ENCODE measurements at regions not wholly inside any gene's neighbourhood (a gene's known extent, or its start where the extent isn't known, plus 50 kb on each side); places are given as distances from the start of the nearest gene placed in this dataset.

DNA sequence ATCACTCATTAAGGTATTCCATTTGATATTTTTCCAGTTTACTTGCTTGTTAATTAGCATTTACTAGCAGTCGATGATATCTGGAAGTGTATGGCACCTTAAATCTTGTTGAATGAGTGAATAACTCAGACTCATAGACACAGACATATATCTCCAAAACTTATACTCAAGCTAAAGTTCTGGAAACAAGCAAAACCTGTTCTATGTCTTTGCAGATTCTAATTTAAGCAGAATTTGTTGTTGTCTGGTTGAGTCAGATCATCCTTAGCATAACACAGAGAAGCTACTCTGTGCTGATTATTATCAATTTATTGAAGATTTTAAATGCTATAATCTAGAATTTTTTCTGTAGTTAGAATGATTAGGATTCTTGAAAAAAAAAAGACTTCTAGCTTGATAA lies 296.2 kb downstream of the MDFIC start (continued):
- TF ChIP-seq, protein P1, sequence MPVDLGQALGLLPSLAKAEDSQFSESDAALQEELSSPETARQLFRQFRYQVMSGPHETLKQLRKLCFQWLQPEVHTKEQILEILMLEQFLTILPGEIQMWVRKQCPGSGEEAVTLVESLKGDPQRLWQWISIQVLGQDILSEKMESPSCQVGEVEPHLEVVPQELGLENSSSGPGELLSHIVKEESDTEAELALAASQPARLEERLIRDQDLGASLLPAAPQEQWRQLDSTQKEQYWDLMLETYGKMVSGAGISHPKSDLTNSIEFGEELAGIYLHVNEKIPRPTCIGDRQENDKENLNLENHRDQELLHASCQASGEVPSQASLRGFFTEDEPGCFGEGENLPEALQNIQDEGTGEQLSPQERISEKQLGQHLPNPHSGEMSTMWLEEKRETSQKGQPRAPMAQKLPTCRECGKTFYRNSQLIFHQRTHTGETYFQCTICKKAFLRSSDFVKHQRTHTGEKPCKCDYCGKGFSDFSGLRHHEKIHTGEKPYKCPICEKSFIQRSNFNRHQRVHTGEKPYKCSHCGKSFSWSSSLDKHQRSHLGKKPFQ (tag by site-specific recombination; IDR thresholded peaks at IDR 0.05) = no peak

DNA sequence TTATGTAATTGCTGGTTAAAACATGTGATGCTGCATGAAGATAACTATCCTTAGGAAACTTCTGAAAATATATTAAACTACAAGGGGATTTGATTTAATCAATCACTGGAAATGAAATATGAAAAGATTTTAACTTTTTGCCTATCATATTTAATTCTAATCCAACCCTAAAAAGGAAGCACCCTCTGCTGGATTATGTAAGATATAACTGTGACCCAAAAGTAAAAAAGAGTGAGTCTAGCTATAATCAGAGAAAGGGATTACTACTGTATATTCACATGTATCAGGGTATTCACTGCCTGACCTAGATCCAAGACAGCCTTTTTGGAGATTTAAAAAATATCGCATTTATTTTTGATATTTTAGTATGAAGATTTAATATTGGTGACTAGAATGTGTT lies 295.5 kb downstream of the MDFIC start:
- Histone ChIP-seq H3K4me3 (ENCODE audit: low read depth, low read length) (no peak overlapping the region), H3K27ac (ENCODE audit: extremely low read depth, low read depth, low read length) (no peak overlapping the region), H3K4me1 (ENCODE audit: control insufficient read depth, insufficient read depth, low read length) (no peaks in the 10 kb centered on the region), H3K36me3 (ENCODE audit: control insufficient read depth in 2 of 2, insufficient read depth in 1 of 2, low read length in 2 of 2) (no peaks in the 10 kb centered on the region), H3K9me3 (ENCODE audit: control insufficient read depth, insufficient read depth, low read depth, low read length) (no peaks in the 10 kb centered on the region)
- POLR2A ChIA-PET = no interaction called here
- TF ChIP-seq ZNF132 (tag by site-specific recombination; IDR thresholded peaks at IDR 0.05; ENCODE audit: borderline replicate concordance) = no peak
- TF ChIP-seq, protein P2, sequence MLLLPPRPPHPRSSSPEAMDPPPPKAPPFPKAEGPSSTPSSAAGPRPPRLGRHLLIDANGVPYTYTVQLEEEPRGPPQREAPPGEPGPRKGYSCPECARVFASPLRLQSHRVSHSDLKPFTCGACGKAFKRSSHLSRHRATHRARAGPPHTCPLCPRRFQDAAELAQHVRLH (tag by site-specific recombination; IDR thresholded peaks at IDR 0.05) = no peak
- TF ChIP-seq, protein P3, sequence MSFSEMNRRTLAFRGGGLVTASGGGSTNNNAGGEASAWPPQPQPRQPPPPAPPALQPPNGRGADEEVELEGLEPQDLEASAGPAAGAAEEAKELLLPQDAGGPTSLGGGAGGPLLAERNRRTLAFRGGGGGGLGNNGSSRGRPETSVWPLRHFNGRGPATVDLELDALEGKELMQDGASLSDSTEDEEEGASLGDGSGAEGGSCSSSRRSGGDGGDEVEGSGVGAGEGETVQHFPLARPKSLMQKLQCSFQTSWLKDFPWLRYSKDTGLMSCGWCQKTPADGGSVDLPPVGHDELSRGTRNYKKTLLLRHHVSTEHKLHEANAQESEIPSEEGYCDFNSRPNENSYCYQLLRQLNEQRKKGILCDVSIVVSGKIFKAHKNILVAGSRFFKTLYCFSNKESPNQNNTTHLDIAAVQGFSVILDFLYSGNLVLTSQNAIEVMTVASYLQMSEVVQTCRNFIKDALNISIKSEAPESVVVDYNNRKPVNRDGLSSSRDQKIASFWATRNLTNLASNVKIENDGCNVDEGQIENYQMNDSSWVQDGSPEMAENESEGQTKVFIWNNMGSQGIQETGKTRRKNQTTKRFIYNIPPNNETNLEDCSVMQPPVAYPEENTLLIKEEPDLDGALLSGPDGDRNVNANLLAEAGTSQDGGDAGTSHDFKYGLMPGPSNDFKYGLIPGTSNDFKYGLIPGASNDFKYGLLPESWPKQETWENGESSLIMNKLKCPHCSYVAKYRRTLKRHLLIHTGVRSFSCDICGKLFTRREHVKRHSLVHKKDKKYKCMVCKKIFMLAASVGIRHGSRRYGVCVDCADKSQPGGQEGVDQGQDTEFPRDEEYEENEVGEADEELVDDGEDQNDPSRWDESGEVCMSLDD (tag by site-specific recombination; IDR thresholded peaks at IDR 0.05) = no peak
- no peak for TF ChIP-seq ZNF292 (tag by site-specific recombination; IDR thresholded peaks at IDR 0.05; ENCODE audit: borderline replicate concordance, low read depth)
- TF ChIP-seq, protein P4, sequence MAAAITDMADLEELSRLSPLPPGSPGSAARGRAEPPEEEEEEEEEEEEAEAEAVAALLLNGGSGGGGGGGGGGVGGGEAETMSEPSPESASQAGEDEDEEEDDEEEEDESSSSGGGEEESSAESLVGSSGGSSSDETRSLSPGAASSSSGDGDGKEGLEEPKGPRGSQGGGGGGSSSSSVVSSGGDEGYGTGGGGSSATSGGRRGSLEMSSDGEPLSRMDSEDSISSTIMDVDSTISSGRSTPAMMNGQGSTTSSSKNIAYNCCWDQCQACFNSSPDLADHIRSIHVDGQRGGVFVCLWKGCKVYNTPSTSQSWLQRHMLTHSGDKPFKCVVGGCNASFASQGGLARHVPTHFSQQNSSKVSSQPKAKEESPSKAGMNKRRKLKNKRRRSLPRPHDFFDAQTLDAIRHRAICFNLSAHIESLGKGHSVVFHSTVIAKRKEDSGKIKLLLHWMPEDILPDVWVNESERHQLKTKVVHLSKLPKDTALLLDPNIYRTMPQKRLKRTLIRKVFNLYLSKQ (tag by site-specific recombination; IDR thresholded peaks at IDR 0.05; ENCODE audit: borderline replicate concordance) = no peak
- no peak for TF ChIP-seq ZNF354C (tag by site-specific recombination; IDR thresholded peaks at IDR 0.05; ENCODE audit: borderline replicate concordance, low read depth)
- TF ChIP-seq ZNF433 (tag by site-specific recombination; IDR thresholded peaks at IDR 0.05; ENCODE audit: low read depth) = no peak
- TF ChIP-seq ZNF324 (tag by site-specific recombination; IDR thresholded peaks at IDR 0.05) = no peak
- CTCF ChIA-PET = interaction anchor here (1.6 to 2.0 kb wide), 2 partner anchors 15 to 352 kb away, joined by 7 to 11 read pairs; no protein-coding TSS in a partner anchor

DNA sequence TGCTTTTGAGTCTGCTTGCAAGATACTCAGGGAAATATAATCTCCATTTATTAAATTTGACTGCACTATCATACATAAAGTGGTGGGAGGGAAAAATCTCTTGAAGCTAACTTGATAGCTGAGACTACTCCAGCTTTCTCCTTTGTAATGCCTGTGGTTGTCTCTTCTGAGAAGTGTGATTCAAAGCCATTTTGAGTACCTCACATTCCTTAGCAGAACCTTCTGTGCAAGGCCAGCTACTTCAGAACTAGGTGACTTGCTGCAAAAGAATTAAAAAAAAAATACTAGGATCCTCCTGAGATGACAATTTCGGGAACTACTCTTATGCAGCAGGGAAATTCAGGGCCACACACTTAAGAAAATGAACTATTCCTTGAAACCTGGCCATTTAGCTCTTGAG lies 294.8 kb downstream of the MDFIC start:
- Histone ChIP-seq H3K27ac (ENCODE audit: extremely low read depth, low read depth, low read length) (no peak overlapping the region), H3K9me3 (ENCODE audit: control insufficient read depth, insufficient read depth, low read depth, low read length) (no peaks in the 10 kb centered on the region), H3K36me3 (ENCODE audit: control insufficient read depth in 2 of 2, insufficient read depth in 1 of 2, low read length in 2 of 2) (no peaks in the 10 kb centered on the region), H3K4me3 (ENCODE audit: low read depth, low read length) (no peak overlapping the region), H3K4me1 (ENCODE audit: control insufficient read depth, insufficient read depth, low read length) (no peaks in the 10 kb centered on the region)
- TF ChIP-seq ZNF555 (tag by site-specific recombination; conservative IDR thresholded peaks at IDR 0.05) (no peak), ZFHX2 (tag by site-specific recombination; conservative IDR thresholded peaks at IDR 0.05) (no peak), SP2 (tag by site-specific recombination; IDR thresholded peaks at IDR 0.05) (no peak), ZNF174 (tag by site-specific recombination; IDR thresholded peaks at IDR 0.05) (no peak)
- TF ChIP-seq, protein P5, sequence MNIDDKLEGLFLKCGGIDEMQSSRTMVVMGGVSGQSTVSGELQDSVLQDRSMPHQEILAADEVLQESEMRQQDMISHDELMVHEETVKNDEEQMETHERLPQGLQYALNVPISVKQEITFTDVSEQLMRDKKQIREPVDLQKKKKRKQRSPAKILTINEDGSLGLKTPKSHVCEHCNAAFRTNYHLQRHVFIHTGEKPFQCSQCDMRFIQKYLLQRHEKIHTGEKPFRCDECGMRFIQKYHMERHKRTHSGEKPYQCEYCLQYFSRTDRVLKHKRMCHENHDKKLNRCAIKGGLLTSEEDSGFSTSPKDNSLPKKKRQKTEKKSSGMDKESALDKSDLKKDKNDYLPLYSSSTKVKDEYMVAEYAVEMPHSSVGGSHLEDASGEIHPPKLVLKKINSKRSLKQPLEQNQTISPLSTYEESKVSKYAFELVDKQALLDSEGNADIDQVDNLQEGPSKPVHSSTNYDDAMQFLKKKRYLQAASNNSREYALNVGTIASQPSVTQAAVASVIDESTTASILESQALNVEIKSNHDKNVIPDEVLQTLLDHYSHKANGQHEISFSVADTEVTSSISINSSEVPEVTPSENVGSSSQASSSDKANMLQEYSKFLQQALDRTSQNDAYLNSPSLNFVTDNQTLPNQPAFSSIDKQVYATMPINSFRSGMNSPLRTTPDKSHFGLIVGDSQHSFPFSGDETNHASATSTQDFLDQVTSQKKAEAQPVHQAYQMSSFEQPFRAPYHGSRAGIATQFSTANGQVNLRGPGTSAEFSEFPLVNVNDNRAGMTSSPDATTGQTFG (tag by site-specific recombination; IDR thresholded peaks at IDR 0.05; ENCODE audit: borderline replicate concordance) = no peak
- ChIA-PET CTCF (interaction anchor here (0.6 to 2.0 kb wide), 3 partner anchors 210 to 366 kb away, joined by 3 to 11 read pairs (median 3); no protein-coding TSS in a partner anchor), POLR2A (no interaction called here)
